Neural progenitor cell (in vitro differentiated cells): ENCODE measurements at regions not wholly inside any gene's neighbourhood (a gene's known extent, or its start where the extent isn't known, plus 50 kb on each side); places are given as distances from the start of the nearest gene placed in this dataset.
"Not testable (repeated sequence)": the region's sequence is repeated elsewhere in the genome, so short reads cannot be mapped to it uniquely, and the experiment has no call there.

ENCODE experiments used
- DNase-seq: peaks from one replicate; pipeline ENCODE4 v3.0.0-alpha.2; 2016; ENCODE audit warnings: low spot score
- H2AFZ ChIP-seq: fragments of 200-600 bp; sonication (generic); replicated peaks from 2 replicates; pipeline ENCODE4 v1.6.1; 2016; ENCODE audit warnings: antibody characterized with exemption
- H3F3A ChIP-seq: fragments of 200-600 bp; sonication (generic); 2 replicates; pipeline ENCODE4 v1.6.1; 2016; ENCODE audit warnings: antibody characterized with exemption, low read depth
- H3K27ac ChIP-seq: fragments of 200-600 bp; sonication (generic); 2 replicates; pipeline ENCODE4 v1.5.1; 2016; ENCODE audit warnings: mild to moderate bottlenecking
- H3K27me3 ChIP-seq: fragments of 200-600 bp; sonication (generic); 2 replicates; pipeline ENCODE4 v1.6.1; 2016; ENCODE audit warnings: mild to moderate bottlenecking, moderate library complexity
- H3K36me3 ChIP-seq: fragments of 200-600 bp; sonication (generic); 2 replicates; pipeline ENCODE4 v1.5.1; 2016
- H3K4me1 ChIP-seq: fragments of 200-600 bp; sonication (generic); 2 replicates; pipeline ENCODE4 v1.6.1; 2016; ENCODE audit warnings: mixed run types
- H3K4me2 ChIP-seq: fragments of 200-600 bp; sonication (generic); 2 replicates; pipeline ENCODE4 v1.6.1; 2016
- H3K4me3 ChIP-seq: fragments of 200-600 bp; sonication (generic); 2 replicates; pipeline ENCODE4 v1.5.1; 2016
- H3K79me2 ChIP-seq: fragments of 200-600 bp; sonication (generic); 2 replicates; pipeline ENCODE4 v1.6.1; 2016; ENCODE audit warnings: low read depth
- H3K9ac ChIP-seq: fragments of 200-600 bp; sonication (generic); 2 replicates; pipeline ENCODE4 v1.6.1; 2016
- H3K9me3 ChIP-seq: fragments of 200-600 bp; sonication (generic); 2 replicates; pipeline ENCODE4 v1.5.1; 2016; ENCODE audit warnings: low read depth
- H4K20me1 ChIP-seq: fragments of 200-600 bp; sonication (generic); 2 replicates; pipeline ENCODE4 v1.6.1; 2016; ENCODE audit warnings: low read depth
- H3K27ac Mint-ChIP-seq: 3 replicates; pipeline ENCODE4 v1.8.0; 2021; ENCODE audit warnings: mixed read lengths
- H3K27me3 Mint-ChIP-seq: 2 replicates; pipeline ENCODE4 v1.8.0; 2022; ENCODE audit warnings: low read depth, mild to moderate bottlenecking, inconsistent platforms, moderate library complexity, mixed read lengths; ENCODE audit not compliant: insufficient read depth
- H3K36me3 Mint-ChIP-seq: 3 replicates; pipeline ENCODE4 v1.8.0; 2021; ENCODE audit warnings: mixed read lengths
- H3K4me1 Mint-ChIP-seq: 3 replicates; pipeline ENCODE4 v1.8.0; 2021; ENCODE audit warnings: mixed read lengths
- H3K4me3 Mint-ChIP-seq: 3 replicates; pipeline ENCODE4 v1.8.0; 2021; ENCODE audit warnings: mild to moderate bottlenecking, moderate library complexity, mixed read lengths
- H3K9me3 Mint-ChIP-seq: 3 replicates; pipeline ENCODE4 v1.8.0; 2020; ENCODE audit warnings: mixed read lengths
- CTCF ChIP-seq: fragments of 200-600 bp; sonication (generic); IDR thresholded peaks from 2 replicates; pipeline ENCODE4 v1.5.1; 2017; ENCODE audit warnings: antibody characterized with exemption, mild to moderate bottlenecking
- EZH2 ChIP-seq: fragments of 200-600 bp; sonication (generic); IDR thresholded peaks from 2 replicates; pipeline ENCODE4 v1.6.1; 2017; ENCODE audit warnings: antibody characterized with exemption, mild to moderate bottlenecking, moderate library complexity
- EZH2phosphoT487 ChIP-seq: fragments of 200-600 bp; sonication (generic); IDR thresholded peaks from 2 replicates; pipeline ENCODE4 v1.6.1; 2017; ENCODE audit warnings: antibody characterized with exemption

GRCh38 chr14:101293605-101294004 is 267.7 kb upstream of the DIO3 start:
- Histone ChIP-seq H3K79me2 (no peaks in the 10 kb centered on the region), H3K4me3 (no peak overlapping the region), H3K27me3 (no peaks in the 10 kb centered on the region), H3K36me3 (no peaks in the 10 kb centered on the region), H3K4me1 (no peaks in the 10 kb centered on the region), H3F3A (no peaks in the 10 kb centered on the region), H3K9me3 (no peaks in the 10 kb centered on the region), H3K27ac (no peak overlapping the region), H3K9ac (no peak overlapping the region), H4K20me1 (no peaks in the 10 kb centered on the region), H3K4me2 (no peak overlapping the region), H2AFZ (no peak overlapping the region)
- no peak overlapping the region for H3K27ac Mint-ChIP-seq
- TF ChIP-seq EZH2phosphoT487, result no peak
- no peak for TF ChIP-seq CTCF
- no peak for TF ChIP-seq EZH2
- peaks cover 10% of the 10 kb centered on the region for H3K27me3 Mint-ChIP-seq
- H3K4me3 Mint-ChIP-seq, result no peak overlapping the region
- peaks cover 21% of the 10 kb centered on the region for H3K4me1 Mint-ChIP-seq
- peaks cover 4% of the 10 kb centered on the region for H3K36me3 Mint-ChIP-seq
- DNase-seq, result no peak
- peaks cover 37% of the 10 kb centered on the region for H3K9me3 Mint-ChIP-seq

DNA sequence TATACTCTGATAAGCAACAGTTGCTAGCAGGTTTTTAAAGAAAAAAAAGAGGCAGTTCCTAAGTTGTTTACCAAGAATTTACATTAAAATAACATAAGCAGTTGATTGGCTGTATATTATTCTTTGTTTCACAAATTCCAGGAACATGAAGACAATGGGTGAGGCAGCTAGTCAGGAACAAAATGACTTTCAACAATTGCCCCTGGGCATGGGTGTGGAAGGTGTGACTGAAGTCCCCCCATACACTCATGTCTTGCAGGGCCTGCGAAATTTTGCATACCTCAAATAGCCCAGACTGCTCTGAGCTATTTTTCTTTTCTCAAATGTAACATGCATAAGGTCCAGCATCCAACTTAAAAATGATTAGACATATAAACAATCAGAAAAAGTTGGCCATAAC is 267.2 kb upstream of the DIO3 start:
- H3K27ac ChIP-seq, result no peak overlapping the region
- H3K9me3 Mint-ChIP-seq, result peaks cover 40% of the 10 kb centered on the region
- H3K4me1 Mint-ChIP-seq, result peaks cover 17% of the 10 kb centered on the region

GRCh38 chr14:101299781-101300180 is 261.5 kb upstream of the DIO3 start:
- not testable (repeated sequence) for H3K36me3 Mint-ChIP-seq, H3K79me2 ChIP-seq, H3K9ac ChIP-seq, H4K20me1 ChIP-seq, DNase-seq, H3K4me2 ChIP-seq, H3K36me3 ChIP-seq, H3K27me3 Mint-ChIP-seq, H3K9me3 ChIP-seq, H3K27ac ChIP-seq, H3K27ac Mint-ChIP-seq, H3K4me3 ChIP-seq, H3K27me3 ChIP-seq, H3K4me1 Mint-ChIP-seq, H2AFZ ChIP-seq, H3K4me3 Mint-ChIP-seq
- Histone ChIP-seq H3K4me1 (peaks cover 21% of the 10 kb centered on the region), H3F3A (peaks cover 11% of the 10 kb centered on the region)
- peaks cover 36% of the 10 kb centered on the region for H3K9me3 Mint-ChIP-seq

More for the DNA sequence above, 267.2 kb upstream of the DIO3 start:
- Mint-ChIP-seq H3K36me3 (peaks cover 4% of the 10 kb centered on the region), H3K4me3 (no peak overlapping the region), H3K27me3 (peaks cover 9% of the 10 kb centered on the region), H3K27ac (no peak overlapping the region)
- no peak for TF ChIP-seq EZH2phosphoT487
- no peak for TF ChIP-seq EZH2
- no peak for TF ChIP-seq CTCF
- no peaks in the 10 kb centered on the region for H3K4me1 ChIP-seq
- no peak overlapping the region for H3K4me2 ChIP-seq
- H4K20me1 ChIP-seq, result no peaks in the 10 kb centered on the region
- no peak overlapping the region for H3K9ac ChIP-seq
- H3K36me3 ChIP-seq, result no peaks in the 10 kb centered on the region
- no peaks in the 10 kb centered on the region for H3K9me3 ChIP-seq
- H2AFZ ChIP-seq, result no peak overlapping the region
- H3K79me2 ChIP-seq, result no peaks in the 10 kb centered on the region
- no peak for DNase-seq
- no peak overlapping the region for H3K4me3 ChIP-seq
- H3K27me3 ChIP-seq, result no peaks in the 10 kb centered on the region
- no peaks in the 10 kb centered on the region for H3F3A ChIP-seq

- no peak overlapping the region for H3K9ac ChIP-seq
- H3K4me3 Mint-ChIP-seq, result no peak overlapping the region
Observed at GRCh38 chr14:101301011-101301410, 260.3 kb upstream of the DIO3 start.

DNA sequence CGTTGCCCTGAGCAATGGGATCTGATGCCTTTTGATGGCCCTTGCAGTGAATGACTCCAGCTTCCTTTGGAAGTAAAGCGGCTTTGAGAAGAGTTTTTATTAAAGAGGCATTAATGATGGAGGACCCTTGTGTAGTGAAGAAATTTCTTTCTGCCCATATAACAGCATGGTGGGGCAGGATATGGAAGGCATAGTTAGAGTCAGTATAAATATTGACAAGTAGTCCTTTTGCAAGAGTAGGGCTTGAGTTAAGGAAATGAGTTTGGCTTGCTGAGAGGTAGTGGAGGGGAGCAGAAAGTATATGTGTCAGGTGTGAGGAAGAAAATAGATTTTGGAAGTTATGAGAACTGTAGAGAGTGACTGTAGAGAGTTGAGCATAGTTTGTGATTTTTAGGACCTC is 254.1 kb upstream of the DIO3 start:
- not testable (repeated sequence) for H3K36me3 Mint-ChIP-seq, H3K4me3 ChIP-seq, H3K4me1 Mint-ChIP-seq, H4K20me1 ChIP-seq, DNase-seq, H3K27me3 Mint-ChIP-seq, H3K4me1 ChIP-seq, H3K27me3 ChIP-seq, H3K79me2 ChIP-seq, H3K9me3 Mint-ChIP-seq, H3K4me3 Mint-ChIP-seq, H3K36me3 ChIP-seq, H3K4me2 ChIP-seq, H3K27ac Mint-ChIP-seq, H3F3A ChIP-seq, H3K9me3 ChIP-seq, H3K27ac ChIP-seq, H2AFZ ChIP-seq, H3K9ac ChIP-seq

More at GRCh38 chr14:101301011-101301410, 260.3 kb upstream of the DIO3 start:
- H4K20me1 ChIP-seq, result no peaks in the 10 kb centered on the region
- Mint-ChIP-seq H3K27ac (no peak overlapping the region), H3K9me3 (peaks cover 25% of the 10 kb centered on the region), H3K36me3 (peaks cover 3% of the 10 kb centered on the region), H3K4me1 (no peaks in the 10 kb centered on the region), H3K27me3 (peaks cover 4% of the 10 kb centered on the region)
- TF ChIP-seq EZH2 (no peak), CTCF (no peak), EZH2phosphoT487 (no peak)
- H3F3A ChIP-seq, result peaks cover 11% of the 10 kb centered on the region
- peak overlapping the region; percentile 62 for H3K27ac ChIP-seq
- peaks cover 21% of the 10 kb centered on the region for H3K4me1 ChIP-seq
- no peaks in the 10 kb centered on the region for H3K9me3 ChIP-seq
- H3K36me3 ChIP-seq, result no peaks in the 10 kb centered on the region
- H2AFZ ChIP-seq, result no peak overlapping the region
- H3K4me3 ChIP-seq, result no peak overlapping the region
- H3K27me3 ChIP-seq, result no peaks in the 10 kb centered on the region
- DNase-seq, result no peak
- H3K4me2 ChIP-seq, result peak overlapping the region; percentile 48
- no peaks in the 10 kb centered on the region for H3K79me2 ChIP-seq

DNA sequence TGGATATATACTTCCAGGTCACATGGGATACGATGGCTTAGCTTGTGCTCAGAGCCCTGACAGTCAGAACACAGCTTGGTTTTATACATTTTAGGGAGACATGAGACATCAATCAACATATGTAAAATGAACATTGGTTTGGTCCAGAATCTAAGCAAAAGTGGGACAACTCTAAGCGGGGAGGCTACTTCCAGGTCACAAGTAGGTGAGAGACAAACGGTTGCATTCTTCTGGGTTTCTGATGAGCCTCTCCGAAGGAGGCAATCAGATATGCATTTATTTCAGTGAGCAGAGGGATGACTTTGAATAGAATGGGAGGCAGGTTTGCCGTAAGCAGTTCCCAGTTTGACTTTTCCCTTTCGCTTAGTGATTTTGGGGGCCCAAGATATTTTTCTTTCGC is 250.1 kb upstream of the DIO3 start:
- not testable (repeated sequence) for H3K27me3 ChIP-seq, H3K9me3 ChIP-seq, H3K4me2 ChIP-seq, H2AFZ ChIP-seq, H3K4me1 ChIP-seq, H3F3A ChIP-seq, H3K4me3 Mint-ChIP-seq, H3K27ac Mint-ChIP-seq, H4K20me1 ChIP-seq, H3K27ac ChIP-seq, H3K36me3 Mint-ChIP-seq, DNase-seq, H3K36me3 ChIP-seq, H3K4me1 Mint-ChIP-seq, H3K4me3 ChIP-seq, H3K9ac ChIP-seq, H3K79me2 ChIP-seq, H3K27me3 Mint-ChIP-seq
- peaks cover 12% of the 10 kb centered on the region for H3K9me3 Mint-ChIP-seq
